MCF 10A (cell line): ENCODE measurements at regions not wholly inside any gene's neighbourhood (a gene's known extent, or its start where the extent isn't known, plus 50 kb on each side); places are given as distances from the start of the nearest gene placed in this dataset.

Experiments used
- BruUV-seq: library from RNA; stranded (reverse); fragments of 400-500 nt; replicated peaks from 2 replicates; lab custom pipeline; 2021; lab: Mats Ljungman, UMichigan
- CTCF ChIA-PET: fragments of 300-600 bp; sonication (Branson Sonifier 250); formaldehyde crosslinking; extraction: SDS; loops from one replicate; lab custom pipeline; 2021; ENCODE audit warnings: antibody characterized with exemption, inconsistent platforms; lab: Yijun Ruan, JAX
- POLR2A ChIA-PET: fragments of 300-600, 350-650 bp; sonication (Branson Sonifier 250); formaldehyde crosslinking; extraction: SDS; loops from one replicate; lab custom pipeline; 2020; ENCODE audit warnings: antibody characterized with exemption, inconsistent platforms; lab: Yijun Ruan, JAX
- DNase-seq: peaks from one replicate; pipeline ENCODE4 v3.0.0-alpha.2; 2018; ENCODE audit not compliant: unreplicated experiment
- H3K27ac Mint-ChIP-seq: one replicate; pipeline ENCODE4 v1.8.0; 2022; ENCODE audit warnings: mild to moderate bottlenecking, low read depth, mixed read lengths; ENCODE audit not compliant: unreplicated experiment
- H3K27me3 Mint-ChIP-seq: one replicate; pipeline ENCODE4 v1.8.0; 2022; ENCODE audit warnings: mixed read lengths; ENCODE audit not compliant: insufficient read depth, unreplicated experiment
- H3K36me3 Mint-ChIP-seq: one replicate; pipeline ENCODE4 v1.8.0; 2022; ENCODE audit warnings: mild to moderate bottlenecking, moderate library complexity, mixed read lengths; ENCODE audit not compliant: insufficient read depth, unreplicated experiment
- H3K4me1 Mint-ChIP-seq: one replicate; pipeline ENCODE4 v1.8.0; 2022; ENCODE audit warnings: mixed read lengths; ENCODE audit not compliant: insufficient read depth, unreplicated experiment
- H3K4me3 Mint-ChIP-seq: one replicate; pipeline ENCODE4 v1.8.0; 2022; ENCODE audit warnings: mild to moderate bottlenecking, moderate library complexity, mixed read lengths; ENCODE audit not compliant: unreplicated experiment
- H3K9me3 Mint-ChIP-seq: one replicate; pipeline ENCODE4 v1.8.0; 2022; ENCODE audit warnings: mixed read lengths; ENCODE audit not compliant: unreplicated experiment
- intact Hi-C: fragments of 100-400 bp; cut with micrococcal nuclease; formaldehyde crosslinking; loops from 2 replicates; pipeline ENCODE4 v1.14.1; 2022
- TF ChIP-seq, protein P1 (sequence below): fragments of 200-600 bp; IDR thresholded peaks from one replicate; pipeline ENCODE4 v1.8.0; 2022; ENCODE audit warnings: antibody characterized with exemption, mild to moderate bottlenecking; ENCODE audit not compliant: unreplicated experiment

DNA sequence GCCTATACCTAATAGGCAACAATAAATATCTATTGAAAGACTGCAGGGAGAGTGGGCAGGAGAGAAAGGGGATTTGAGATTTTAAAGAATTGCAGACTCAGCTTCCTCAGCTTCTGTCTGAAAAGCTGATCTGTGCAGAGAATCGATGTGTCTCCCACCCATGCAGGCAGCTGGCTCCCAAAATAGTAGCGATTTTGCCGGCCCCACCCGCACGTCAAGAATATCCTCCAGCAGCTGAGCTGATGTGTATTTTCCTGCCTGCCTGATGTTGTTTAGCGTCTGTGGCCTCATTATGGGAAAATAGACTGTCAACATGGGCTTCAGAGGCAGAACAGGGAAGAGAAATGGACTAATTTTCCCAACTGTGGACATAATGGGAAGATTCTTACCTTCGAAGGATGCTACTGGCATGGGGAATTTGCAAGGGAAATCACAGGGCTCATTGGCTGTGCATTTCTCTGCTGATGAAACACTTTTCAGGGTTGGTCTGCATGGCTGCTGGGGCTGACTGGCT, 699.8 kb downstream of the PTPRU start:
- H3K27me3 Mint-ChIP-seq = peaks cover 15% of the 10 kb centered on the region
- no peak overlapping the region for H3K27ac Mint-ChIP-seq
- TF ChIP-seq, protein P1, sequence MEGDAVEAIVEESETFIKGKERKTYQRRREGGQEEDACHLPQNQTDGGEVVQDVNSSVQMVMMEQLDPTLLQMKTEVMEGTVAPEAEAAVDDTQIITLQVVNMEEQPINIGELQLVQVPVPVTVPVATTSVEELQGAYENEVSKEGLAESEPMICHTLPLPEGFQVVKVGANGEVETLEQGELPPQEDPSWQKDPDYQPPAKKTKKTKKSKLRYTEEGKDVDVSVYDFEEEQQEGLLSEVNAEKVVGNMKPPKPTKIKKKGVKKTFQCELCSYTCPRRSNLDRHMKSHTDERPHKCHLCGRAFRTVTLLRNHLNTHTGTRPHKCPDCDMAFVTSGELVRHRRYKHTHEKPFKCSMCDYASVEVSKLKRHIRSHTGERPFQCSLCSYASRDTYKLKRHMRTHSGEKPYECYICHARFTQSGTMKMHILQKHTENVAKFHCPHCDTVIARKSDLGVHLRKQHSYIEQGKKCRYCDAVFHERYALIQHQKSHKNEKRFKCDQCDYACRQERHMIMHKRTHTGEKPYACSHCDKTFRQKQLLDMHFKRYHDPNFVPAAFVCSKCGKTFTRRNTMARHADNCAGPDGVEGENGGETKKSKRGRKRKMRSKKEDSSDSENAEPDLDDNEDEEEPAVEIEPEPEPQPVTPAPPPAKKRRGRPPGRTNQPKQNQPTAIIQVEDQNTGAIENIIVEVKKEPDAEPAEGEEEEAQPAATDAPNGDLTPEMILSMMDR = no peak
- no peaks in the 10 kb centered on the region for H3K9me3 Mint-ChIP-seq
- no peaks in the 10 kb centered on the region for H3K36me3 Mint-ChIP-seq
- BruUV-seq = no TSS peak
- intact Hi-C loops = no loop called here
- no peak overlapping the region for H3K4me3 Mint-ChIP-seq
- CTCF ChIA-PET = interaction anchor here (0.6 kb wide), 1 partner anchor 994 kb away, joined by 5 read pairs; no protein-coding TSS in a partner anchor
- no peaks in the 10 kb centered on the region for H3K4me1 Mint-ChIP-seq
- DNase-seq = no peak
- POLR2A ChIA-PET = no interaction called here

DNA sequence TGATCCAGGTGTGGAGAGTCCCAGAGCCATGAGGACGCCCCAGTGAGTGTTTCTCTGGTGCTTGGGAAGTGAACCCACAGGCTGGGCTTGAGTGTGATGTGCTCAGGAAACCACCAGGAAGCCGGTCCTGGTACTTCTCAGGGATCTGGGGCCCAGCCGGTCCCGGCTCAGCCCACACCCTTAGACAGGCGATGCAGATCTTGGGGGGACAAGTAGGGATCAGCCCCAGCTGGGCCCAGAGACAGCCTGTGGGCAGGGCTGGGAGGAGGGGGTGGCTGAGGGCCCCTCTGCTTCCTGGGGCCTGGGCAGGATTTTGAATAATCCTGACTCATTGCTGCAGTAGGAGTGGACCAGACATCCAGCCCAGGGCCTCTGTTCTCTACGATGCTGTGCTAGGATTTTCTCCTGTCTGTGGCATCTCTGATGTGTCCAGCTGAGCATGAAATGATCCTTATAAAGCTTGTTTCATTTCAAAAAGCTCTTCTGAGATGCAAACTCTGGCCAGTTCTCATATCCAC, 698.0 kb downstream of the PTPRU start:
- no TSS peak for BruUV-seq
- DNase-seq = no peak
- Mint-ChIP-seq H3K27me3 (peaks cover 22% of the 10 kb centered on the region), H3K27ac (no peak overlapping the region), H3K4me3 (no peak overlapping the region), H3K9me3 (no peaks in the 10 kb centered on the region), H3K4me1 (no peaks in the 10 kb centered on the region), H3K36me3 (no peaks in the 10 kb centered on the region)
- intact Hi-C loops = no loop called here
- POLR2A ChIA-PET = no interaction called here
- TF ChIP-seq, protein P1 = no peak
- CTCF ChIA-PET = no interaction called here

DNA sequence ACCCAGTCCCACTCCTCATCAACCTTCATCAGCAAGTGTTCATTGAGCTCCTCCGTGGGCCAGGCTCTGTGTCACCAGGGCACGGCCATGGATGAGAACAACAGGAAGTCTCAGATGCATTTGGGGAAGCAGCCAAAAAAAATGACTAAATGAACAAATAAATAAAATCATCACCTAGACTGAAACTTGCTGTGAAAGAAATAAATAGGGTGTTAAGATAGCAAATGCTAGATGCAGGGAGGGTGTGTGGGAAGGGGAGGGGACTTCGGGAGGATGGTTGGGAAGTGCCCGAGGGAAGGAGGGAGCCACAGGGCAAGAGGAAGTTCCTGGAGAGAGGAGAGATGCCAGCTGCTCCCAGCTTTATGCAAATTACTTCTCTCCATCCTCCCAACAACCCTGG, 696.7 kb downstream of the PTPRU start:
- no peaks in the 10 kb centered on the region for H3K36me3 Mint-ChIP-seq
- H3K27ac Mint-ChIP-seq = no peak overlapping the region
- no TSS peak for BruUV-seq
- no peak overlapping the region for H3K4me3 Mint-ChIP-seq
- intact Hi-C loops = no loop called here
- no peaks in the 10 kb centered on the region for H3K9me3 Mint-ChIP-seq
- H3K27me3 Mint-ChIP-seq = peaks cover 35% of the 10 kb centered on the region
- CTCF ChIA-PET = no interaction called here
- H3K4me1 Mint-ChIP-seq = no peaks in the 10 kb centered on the region
- POLR2A ChIA-PET = interaction anchor here (0.6 kb wide), 1 partner anchor 835 kb away, joined by 3 read pairs; no protein-coding TSS in a partner anchor
- TF ChIP-seq, protein P1 = no peak
- peak; percentile 14 for DNase-seq

DNA sequence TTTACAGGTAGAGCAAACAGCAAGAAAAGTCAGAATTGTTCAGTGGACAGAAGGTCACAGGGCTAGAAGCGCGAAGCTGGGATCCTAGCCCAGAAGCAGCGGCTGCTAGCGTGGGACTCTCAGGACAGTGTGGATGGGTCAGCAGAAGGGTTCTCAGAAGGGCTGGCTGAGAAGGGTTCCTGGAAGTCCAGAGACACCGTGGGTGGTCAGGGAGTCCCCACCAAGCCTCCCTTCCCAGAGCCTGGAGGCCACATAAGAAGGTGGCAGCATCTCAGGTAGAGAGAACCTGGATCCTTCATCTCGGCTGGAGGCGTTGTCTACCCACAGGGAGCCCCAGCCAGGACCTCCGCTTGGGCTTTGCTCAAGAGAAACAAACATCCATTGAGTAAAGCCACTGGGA, 696.3 kb downstream of the PTPRU start:
- DNase-seq = no peak
- no TSS peak for BruUV-seq
- ChIA-PET CTCF (no interaction called here), POLR2A (no interaction called here)
- TF ChIP-seq, protein P1 = no peak
- H3K9me3 Mint-ChIP-seq = no peaks in the 10 kb centered on the region
- H3K4me3 Mint-ChIP-seq = no peak overlapping the region
- intact Hi-C loops = no loop called here
- no peaks in the 10 kb centered on the region for H3K4me1 Mint-ChIP-seq
- H3K36me3 Mint-ChIP-seq = no peaks in the 10 kb centered on the region
- H3K27ac Mint-ChIP-seq = no peak overlapping the region
- H3K27me3 Mint-ChIP-seq = peaks cover 35% of the 10 kb centered on the region
